GM12878 (cell line): ENCODE measurements at regions not wholly inside any gene's neighbourhood (a gene's known extent, or its start where the extent isn't known, plus 50 kb on each side); places are given as distances from the start of the nearest gene placed in this dataset.

Experiments
- ATAC-seq: fragments of 200-7000 bp; cut with Tn5 transposase; 3 replicates; pipeline ENCODE4 v1.9.1; 2020; ENCODE audit warnings: mild to moderate bottlenecking, moderate library complexity
- BruUV-seq: library from RNA; stranded (reverse); fragments of 400-500 nt; replicated peaks from 2 replicates; lab custom pipeline; 2021; lab: Mats Ljungman, UMichigan
- CTCF ChIA-PET: fragments of 300-600 bp; sonication (Branson Sonifier 250); formaldehyde crosslinking; extraction: SDS; loops from one replicate; lab custom pipeline; 2021; ENCODE audit warnings: inconsistent platforms; lab: Yijun Ruan, JAX
- POLR2A ChIA-PET: fragments of 350-600 bp; formaldehyde crosslinking; extraction: SDS; loops from one replicate; lab custom pipeline; 2021; ENCODE audit warnings: inconsistent platforms; lab: Charles Lee
- RAD21 ChIA-PET: fragments of 300-600 bp; sonication (Branson Sonifier 250); formaldehyde crosslinking; loops from one replicate; lab custom pipeline; 2023; ENCODE audit warnings: antibody characterized with exemption; ENCODE audit not compliant: unreplicated experiment; lab: Charles Lee
- SMC1A ChIA-PET: fragments of 300-600 bp; sonication (Branson Sonifier 250); formaldehyde crosslinking; loops from one replicate; lab custom pipeline; 2023; ENCODE audit not compliant: unreplicated experiment, uncharacterized antibody; lab: Charles Lee
- DNase-seq: peaks from one replicate; pipeline ENCODE4 v3.0.0-alpha.2; 2011; ENCODE audit warnings: low read depth, low spot score
- FAIRE-seq: peaks from 3 replicates; lab custom pipeline; 2011; peaks lifted over from hg19 to GRCh38; lab: Jason Lieb, UNC
- H2AFZ ChIP-seq: 2 replicates; pipeline ENCODE4 v1.6.0; 2011; ENCODE audit warnings: low read depth, low read length, control low read depth; ENCODE audit not compliant: control insufficient read depth
- H3K27ac ChIP-seq: 2 replicates; pipeline ENCODE4 v1.5.1; 2011; ENCODE audit warnings: control low read depth; ENCODE audit not compliant: control insufficient read depth, insufficient read depth
- H3K27me3 ChIP-seq, 2 experiments: replicated peaks in 1 of 2; 2 replicates each; pipeline versions ENCODE4 v1.6.0 to v1.6.1; 2011; ENCODE audit warnings: low read length in 1 of 2; ENCODE audit not compliant: control insufficient read depth in 2 of 2, insufficient read depth in 2 of 2
- H3K36me3 ChIP-seq, 2 experiments: 2 replicates each; pipeline ENCODE4 v1.5.1; 2011; ENCODE audit warnings: low read length in 1 of 2; ENCODE audit not compliant: control insufficient read depth in 2 of 2, insufficient read depth in 2 of 2
- H3K4me1 ChIP-seq: 2 replicates; pipeline ENCODE4 v1.6.1; 2011; ENCODE audit warnings: mild to moderate bottlenecking, low read length, moderate library complexity, mixed read lengths; ENCODE audit not compliant: control insufficient read depth, insufficient read depth
- H3K4me2 ChIP-seq: 2 replicates; pipeline ENCODE4 v1.6.0; 2011; ENCODE audit warnings: control low read depth; ENCODE audit not compliant: control insufficient read depth, insufficient read depth
- H3K4me3 ChIP-seq: fragments of 200-600 bp; sonication (generic); 2 replicates; pipeline ENCODE4 v1.5.1; 2016
- H3K79me2 ChIP-seq: 2 replicates; pipeline ENCODE4 v1.6.0; 2011; ENCODE audit warnings: low read length; ENCODE audit not compliant: control insufficient read depth, insufficient read depth
- H3K9ac ChIP-seq: 2 replicates; pipeline ENCODE4 v1.8.0; 2011; ENCODE audit warnings: low read length, control low read depth, mixed read lengths; ENCODE audit not compliant: control insufficient read depth, insufficient read depth
- H3K9me3 ChIP-seq: replicated peaks from 3 replicates; pipeline ENCODE4 v1.5.1; 2011; ENCODE audit warnings: mild to moderate bottlenecking, low read length; ENCODE audit not compliant: control insufficient read depth, insufficient read depth
- H4K20me1 ChIP-seq: 2 replicates; pipeline ENCODE4 v1.6.0; 2011; ENCODE audit not compliant: control insufficient read depth, insufficient read depth
- BCLAF1 ChIP-seq: fragments of 450-650 bp; IDR thresholded peaks from 2 replicates; pipeline ENCODE4 v1.6.1; 2017; ENCODE audit warnings: antibody characterized with exemption, mild to moderate bottlenecking, moderate library complexity
- BRCA1 ChIP-seq: IDR thresholded peaks from 2 replicates; pipeline ENCODE4 v1.6.1; 2011; ENCODE audit warnings: low read depth, low read length, improper control_type of control experiment
- ESRRA ChIP-seq: IDR thresholded peaks from 2 replicates; pipeline ENCODE4 v1.6.1; 2012; ENCODE audit warnings: mild to moderate bottlenecking, low read length, improper control_type of control experiment
- MAX ChIP-seq: IDR thresholded peaks from 2 replicates; pipeline ENCODE4 v1.6.1; 2012; ENCODE audit warnings: low read depth, low read length, improper control_type of control experiment
- MTA2 ChIP-seq: fragments of 450-650 bp; IDR thresholded peaks from 2 replicates; pipeline ENCODE4 v1.6.1; 2016; ENCODE audit warnings: low read depth, mild to moderate bottlenecking, moderate library complexity
- NKRF ChIP-seq: fragments of 450-650 bp; conservative IDR thresholded peaks from 2 replicates; pipeline ENCODE4 v1.6.1; 2017; ENCODE audit warnings: mild to moderate bottlenecking, moderate library complexity
- NR2C2 ChIP-seq: IDR thresholded peaks from 2 replicates; pipeline ENCODE4 v1.6.1; 2011; ENCODE audit warnings: borderline replicate concordance, low read depth; ENCODE audit not compliant: control insufficient read depth, insufficient read length
- POLR2AphosphoS2 ChIP-seq: IDR thresholded peaks from 2 replicates; pipeline ENCODE4 v1.6.1; 2011; ENCODE audit warnings: low read depth, mild to moderate bottlenecking, low read length, improper control_type of control experiment, moderate library complexity
- RB1 ChIP-seq: fragments of 450-650 bp; formaldehyde crosslinking; IDR thresholded peaks from 2 replicates; pipeline ENCODE4 v1.6.1; 2017; ENCODE audit warnings: mild to moderate bottlenecking, borderline replicate concordance
- SMAD5 ChIP-seq: IDR thresholded peaks from 2 replicates; pipeline ENCODE4 v1.6.1; 2016; ENCODE audit warnings: antibody characterized with exemption, low read depth
- TAF1 ChIP-seq: IDR thresholded peaks from 2 replicates; pipeline ENCODE4 v1.6.1; 2011; ENCODE audit warnings: mild to moderate bottlenecking, low read depth, low read length, borderline replicate concordance
- TCF12 ChIP-seq: IDR thresholded peaks from 2 replicates; pipeline ENCODE4 v1.6.1; 2011; ENCODE audit warnings: low read depth, mild to moderate bottlenecking, low read length
- ZZZ3 ChIP-seq: IDR thresholded peaks from 2 replicates; pipeline ENCODE4 v1.6.1; 2011; ENCODE audit warnings: low read depth; ENCODE audit not compliant: control insufficient read depth, insufficient read length
- WGBS: methylation state at CpG from one replicate; pipeline ENCODE4 v1.1.6; 2016; ENCODE audit warnings: low lambda C conversion rate; ENCODE audit not compliant: insufficient replicate concordance, insufficient coverage; ENCODE audit errors: missing lambda C conversion rate; 5-methylcytosine and 5-hydroxymethylcytosine counted together
- in situ Hi-C: fragments of 300-500 bp; cut with MboI; formaldehyde crosslinking; loops from 9 replicates; pipeline ENCODE4 v1.14.3; 2018; ENCODE audit warnings: mixed read lengths
- intact Hi-C: fragments of 100-400 bp; cut with micrococcal nuclease; formaldehyde crosslinking; loops from one replicate; pipeline ENCODE4 v1.14.2; 2022; ENCODE audit not compliant: unreplicated experiment

GRCh38 chr3:134721214-134721613, 70.4 kb upstream of the KY start:
- ChIA-PET POLR2A (no interaction called here), CTCF (no interaction called here), RAD21 (no interaction called here), SMC1A (no interaction called here)
- Histone ChIP-seq H2AFZ (no peak overlapping the region), H3K36me3 (no peaks in the 10 kb centered on the region), H3K79me2 (no peaks in the 10 kb centered on the region), H4K20me1 (no peaks in the 10 kb centered on the region), H3K27me3 (no peaks in the 10 kb centered on the region; a peak in 1 of 4 replicates), H3K9me3 (no peaks in the 10 kb centered on the region), H3K4me1 (no peaks in the 10 kb centered on the region), H3K27ac (no peak overlapping the region), H3K4me2 (no peak overlapping the region), H3K9ac (no peak overlapping the region), H3K4me3 (no peak overlapping the region)
- ATAC-seq: no peak
- 4% methylated on average over 1 of the region's 1 CpG for WGBS
- no peak for DNase-seq
- FAIRE-seq: no peak
- no TSS peak for BruUV-seq
- intact Hi-C loops (no loop called here), in situ Hi-C loops (no loop called here)
- TF ChIP-seq TAF1: no peak
- no peak for TF ChIP-seq SMAD5
- TF ChIP-seq MAX: no peak
- TF ChIP-seq ZZZ3: no peak
- no peak for TF ChIP-seq NKRF
- TF ChIP-seq BRCA1: no peak
- no peak for TF ChIP-seq POLR2AphosphoS2
- no peak for TF ChIP-seq NR2C2
- TF ChIP-seq BCLAF1: no peak
- TF ChIP-seq TCF12: no peak
- no peak for TF ChIP-seq MTA2
- TF ChIP-seq ESRRA: no peak
- no peak for TF ChIP-seq RB1
